ENCODE measurements at regions not wholly inside any gene's neighbourhood (a gene's known extent, or its start where the extent isn't known, plus 50 kb on each side); places are given as distances from the start of the nearest gene placed in this dataset.

DNA sequence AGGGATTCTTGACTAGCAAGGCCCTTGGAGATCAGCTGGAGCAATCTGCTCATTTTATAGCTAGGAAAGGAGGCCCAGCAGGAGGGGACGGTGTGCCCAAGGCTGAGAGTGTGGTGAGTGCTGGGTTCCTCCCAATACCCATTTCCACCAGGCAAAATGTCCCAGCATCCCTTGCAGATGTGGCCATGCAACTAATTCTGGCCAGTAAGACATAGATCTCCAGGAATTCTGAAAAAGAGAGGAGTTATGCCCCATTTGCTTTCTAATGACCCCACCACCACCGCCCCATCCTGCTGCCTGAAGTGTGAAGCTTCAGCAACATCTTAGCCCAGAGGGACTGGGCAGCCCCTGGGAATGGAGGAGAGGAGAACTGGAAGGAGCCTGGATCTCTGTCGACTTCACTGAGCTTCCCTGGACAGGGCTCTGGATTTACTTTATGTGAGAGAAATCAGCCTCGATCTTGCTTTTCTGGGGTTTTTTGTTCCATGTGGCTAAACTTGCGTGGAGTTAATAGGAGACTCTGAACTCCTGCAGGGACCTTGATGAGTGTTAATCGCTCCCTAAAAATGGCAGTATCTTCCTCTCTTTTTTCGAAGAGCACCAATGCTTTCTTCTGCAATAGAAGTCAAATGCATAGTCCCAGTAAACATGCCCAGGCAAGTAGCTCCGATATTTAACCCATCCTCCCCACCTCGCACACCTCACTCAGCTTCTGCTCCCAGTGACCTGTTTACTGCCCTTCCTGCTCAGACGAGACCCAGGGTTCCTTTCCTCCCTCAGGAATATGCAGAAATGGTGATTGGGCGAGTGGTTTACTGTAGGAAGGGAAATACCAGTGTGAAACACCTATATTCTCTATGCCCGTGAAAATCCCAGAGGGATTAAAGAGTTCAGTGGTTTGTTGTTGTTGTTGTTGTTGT, 127.5 kb upstream of the GPR26 start:
- Histone ChIP-seq H3K4me1 (ENCODE audit: control insufficient read depth, insufficient read depth, low read length) (no peaks in the 10 kb centered on the region), H3K36me3 (ENCODE audit: insufficient read depth, low read length) (no peaks in the 10 kb centered on the region), H3K4me3 (ENCODE audit: low read length) (no peak overlapping the region), H3K9me3 (replicated peaks; ENCODE audit: low read length) (no peaks in the 10 kb centered on the region), H3K9ac (ENCODE audit: low read depth, low read length) (no peak overlapping the region), H3K4me2 (ENCODE audit: low read length) (no peak overlapping the region), H3K27me3 (ENCODE audit: control insufficient read depth, insufficient read depth, low read length) (no peaks in the 10 kb centered on the region)

DNA sequence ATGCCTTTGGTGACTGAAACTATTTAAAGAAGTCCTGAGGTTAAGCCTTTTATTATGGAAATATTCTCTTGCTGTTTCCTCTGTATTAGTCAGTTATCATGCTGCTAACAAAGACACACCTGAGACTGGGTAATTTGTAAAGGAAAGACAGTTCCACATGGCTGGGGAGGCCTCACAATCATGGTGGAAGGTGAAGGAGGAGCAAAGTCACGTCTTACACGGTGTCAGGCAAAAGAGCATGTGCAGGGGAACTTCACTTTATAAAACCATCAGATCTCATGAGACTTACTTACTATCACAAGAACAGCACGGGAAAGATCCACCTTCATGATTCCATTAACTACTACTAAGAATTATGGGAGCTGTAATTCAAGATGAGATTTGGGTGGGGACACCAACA, 121.2 kb upstream of the GPR26 start:
- H3K4me3 ChIP-seq (ENCODE audit: low read length), result no peak overlapping the region
- no peaks in the 10 kb centered on the region for H3K4me1 ChIP-seq (ENCODE audit: control insufficient read depth, insufficient read depth, low read length)
- no peaks in the 10 kb centered on the region for H3K27me3 ChIP-seq (ENCODE audit: control insufficient read depth, insufficient read depth, low read length)
- H3K4me2 ChIP-seq (ENCODE audit: low read length), result no peak overlapping the region
- no peaks in the 10 kb centered on the region for H3K9me3 ChIP-seq (replicated peaks; ENCODE audit: low read length)
- H3K36me3 ChIP-seq (ENCODE audit: insufficient read depth, low read length), result no peaks in the 10 kb centered on the region
- H3K9ac ChIP-seq (ENCODE audit: low read depth, low read length), result no peak overlapping the region

DNA sequence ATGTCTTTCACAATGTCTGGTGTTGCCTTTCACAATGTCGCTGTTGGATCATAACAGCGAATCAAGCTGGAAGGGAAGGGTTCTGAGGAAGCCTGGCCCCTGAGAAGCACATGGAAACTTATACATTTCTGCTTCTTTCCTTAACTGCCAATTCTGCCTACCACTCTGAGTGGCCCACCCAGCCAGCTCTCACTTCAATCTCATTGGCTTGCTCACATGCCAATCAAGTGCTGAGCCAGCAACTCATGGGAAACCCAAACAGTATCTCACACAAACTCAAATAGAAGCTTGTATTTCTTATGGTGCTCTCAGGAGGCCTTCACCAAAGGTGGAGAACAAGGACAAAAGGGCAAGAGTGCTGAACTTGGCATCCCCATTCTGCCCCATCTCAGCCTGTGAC, 117.4 kb upstream of the GPR26 start:
- H3K9me3 ChIP-seq (replicated peaks; ENCODE audit: low read length), result no peaks in the 10 kb centered on the region
- no peak overlapping the region for H3K4me3 ChIP-seq (ENCODE audit: low read length)
- H3K9ac ChIP-seq (ENCODE audit: low read depth, low read length), result no peak overlapping the region
- no peak overlapping the region for H3K4me2 ChIP-seq (ENCODE audit: low read length)
- H3K27me3 ChIP-seq (ENCODE audit: control insufficient read depth, insufficient read depth, low read length), result no peaks in the 10 kb centered on the region
- H3K4me1 ChIP-seq (ENCODE audit: control insufficient read depth, insufficient read depth, low read length), result no peaks in the 10 kb centered on the region
- H3K36me3 ChIP-seq (ENCODE audit: insufficient read depth, low read length), result no peaks in the 10 kb centered on the region

DNA sequence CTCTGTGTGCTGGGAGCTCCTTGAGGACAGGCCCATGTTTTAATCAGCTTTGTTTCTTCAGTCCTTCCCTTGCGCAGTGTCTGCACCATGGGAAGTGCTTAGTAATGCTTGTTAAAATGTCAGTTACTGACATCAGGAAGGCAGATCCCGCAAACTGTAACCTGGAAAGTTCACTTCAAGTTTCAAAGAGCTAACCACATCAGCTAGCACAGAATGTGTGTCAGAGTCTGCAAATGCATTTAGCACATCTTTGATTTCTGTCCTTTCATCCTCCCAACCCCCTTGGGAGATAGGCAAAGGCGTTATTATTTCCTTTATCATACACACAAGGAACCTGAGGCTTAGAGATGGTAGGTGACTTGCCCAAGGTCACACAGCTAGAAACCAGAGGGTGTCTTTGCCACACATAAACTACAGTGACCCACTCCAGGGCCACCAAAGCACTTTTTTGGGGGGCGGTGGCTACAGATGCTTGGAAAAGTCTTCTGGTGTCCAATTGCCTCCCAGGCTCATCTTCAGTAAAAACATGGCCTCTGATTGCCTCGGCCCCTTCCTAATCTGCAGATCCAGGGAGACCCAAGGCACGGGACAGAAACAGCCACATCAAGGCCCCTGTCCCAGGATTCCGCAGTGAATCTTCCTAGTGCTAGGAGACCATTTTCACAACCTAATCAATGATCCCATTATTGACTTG, 116.2 kb upstream of the GPR26 start:
- Histone ChIP-seq H3K4me3 (ENCODE audit: low read length) (no peak overlapping the region), H3K27me3 (ENCODE audit: control insufficient read depth, insufficient read depth, low read length) (no peaks in the 10 kb centered on the region), H3K4me2 (ENCODE audit: low read length) (no peak overlapping the region), H3K9me3 (replicated peaks; ENCODE audit: low read length) (no peaks in the 10 kb centered on the region), H3K4me1 (ENCODE audit: control insufficient read depth, insufficient read depth, low read length) (no peaks in the 10 kb centered on the region), H3K9ac (ENCODE audit: low read depth, low read length) (no peak overlapping the region), H3K36me3 (ENCODE audit: insufficient read depth, low read length) (no peaks in the 10 kb centered on the region)

DNA sequence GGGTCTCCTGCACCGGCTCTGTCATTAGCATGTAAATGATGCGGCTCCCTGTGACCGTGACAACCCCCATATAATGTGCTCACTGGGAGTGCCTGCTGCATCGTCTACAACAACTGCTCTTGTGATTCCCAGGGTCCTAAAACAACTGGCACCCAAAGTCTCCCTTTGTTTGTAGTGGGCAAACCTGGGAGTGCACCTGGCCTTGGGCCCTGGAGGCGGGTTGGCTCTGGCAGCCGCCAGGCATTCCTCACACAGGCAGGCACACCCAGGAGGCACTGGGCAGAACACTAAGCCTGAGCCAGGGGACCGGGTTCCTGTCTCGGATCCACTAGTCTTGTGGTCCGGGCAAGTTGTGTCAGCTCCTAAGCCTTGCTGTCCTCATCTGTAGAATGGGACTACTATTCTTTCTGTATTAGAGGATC, 115.5 kb upstream of the GPR26 start:
- no peak overlapping the region for H3K4me3 ChIP-seq (ENCODE audit: low read length)
- no peak overlapping the region for H3K4me2 ChIP-seq (ENCODE audit: low read length)
- H3K27me3 ChIP-seq (ENCODE audit: control insufficient read depth, insufficient read depth, low read length), result no peaks in the 10 kb centered on the region
- H3K36me3 ChIP-seq (ENCODE audit: insufficient read depth, low read length), result no peaks in the 10 kb centered on the region
- no peaks in the 10 kb centered on the region for H3K4me1 ChIP-seq (ENCODE audit: control insufficient read depth, insufficient read depth, low read length)
- no peak overlapping the region for H3K9ac ChIP-seq (ENCODE audit: low read depth, low read length)
- H3K9me3 ChIP-seq (replicated peaks; ENCODE audit: low read length), result no peaks in the 10 kb centered on the region

DNA sequence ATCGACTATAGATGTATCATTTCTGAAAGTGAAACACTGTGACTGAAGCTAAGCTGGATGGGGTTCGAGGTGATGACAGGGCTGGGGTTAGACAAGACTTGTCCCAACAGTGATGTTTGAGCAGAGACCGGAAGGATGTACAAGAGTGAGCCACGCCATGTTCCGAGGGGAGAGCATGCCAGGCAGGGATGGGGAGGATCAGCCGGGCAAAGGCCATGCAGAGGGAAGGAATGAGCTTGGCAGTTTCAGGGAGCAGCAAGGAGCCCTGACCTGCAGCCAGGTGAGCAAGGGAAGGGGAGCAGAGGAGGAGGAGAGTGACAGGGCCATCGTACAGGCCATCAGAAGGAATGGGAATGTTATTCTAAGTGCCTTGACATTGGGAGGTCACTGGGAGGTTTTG, 114.9 kb upstream of the GPR26 start:
- no peaks in the 10 kb centered on the region for H3K27me3 ChIP-seq (ENCODE audit: control insufficient read depth, insufficient read depth, low read length)
- H3K4me1 ChIP-seq (ENCODE audit: control insufficient read depth, insufficient read depth, low read length), result no peaks in the 10 kb centered on the region
- H3K4me2 ChIP-seq (ENCODE audit: low read length), result no peak overlapping the region
- no peak overlapping the region for H3K4me3 ChIP-seq (ENCODE audit: low read length)
- no peak overlapping the region for H3K9ac ChIP-seq (ENCODE audit: low read depth, low read length)
- no peaks in the 10 kb centered on the region for H3K9me3 ChIP-seq (replicated peaks; ENCODE audit: low read length)
- H3K36me3 ChIP-seq (ENCODE audit: insufficient read depth, low read length), result no peaks in the 10 kb centered on the region

DNA sequence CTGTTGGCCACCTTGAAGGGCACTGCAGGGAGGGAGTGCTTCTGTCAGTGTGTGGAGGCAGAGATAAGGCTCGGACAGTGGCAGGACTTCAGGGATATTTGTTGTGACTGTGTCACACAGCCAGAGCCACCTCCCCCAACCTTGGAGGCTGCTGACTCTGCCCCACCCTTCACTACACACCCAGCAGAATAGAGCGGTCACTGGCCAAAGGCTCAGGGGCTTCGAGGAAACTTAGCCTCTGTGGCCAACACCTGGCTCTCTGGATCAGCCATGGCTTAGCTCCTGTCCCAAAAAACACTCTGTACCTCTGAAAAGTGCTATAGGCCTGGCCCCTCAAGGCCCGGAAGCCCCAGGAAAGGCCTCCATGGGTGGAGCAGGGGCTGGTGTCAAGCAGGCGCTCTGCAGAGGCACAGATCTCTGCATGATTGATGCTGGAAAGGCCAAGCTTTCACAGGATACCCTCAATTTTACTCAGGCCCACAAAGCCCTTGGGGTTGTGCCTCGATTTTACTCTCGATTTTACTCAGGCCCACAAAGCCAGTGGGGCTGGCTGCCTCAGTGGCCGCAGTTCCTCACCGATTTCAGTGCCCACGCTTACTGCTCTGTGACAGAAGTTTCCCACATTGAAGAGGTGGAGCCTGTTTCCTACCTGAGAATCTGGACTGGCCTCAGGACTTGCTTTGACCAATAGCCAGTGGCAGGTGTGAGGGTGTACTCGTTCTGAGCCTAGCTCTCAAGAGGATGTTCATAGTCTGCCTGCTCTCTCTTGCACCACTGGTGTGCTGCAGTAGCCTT, 113.2 kb upstream of the GPR26 start:
- no peak overlapping the region for H3K9ac ChIP-seq (ENCODE audit: low read depth, low read length)
- no peak overlapping the region for H3K4me3 ChIP-seq (ENCODE audit: low read length)
- H3K4me1 ChIP-seq (ENCODE audit: control insufficient read depth, insufficient read depth, low read length), result no peaks in the 10 kb centered on the region

DNA sequence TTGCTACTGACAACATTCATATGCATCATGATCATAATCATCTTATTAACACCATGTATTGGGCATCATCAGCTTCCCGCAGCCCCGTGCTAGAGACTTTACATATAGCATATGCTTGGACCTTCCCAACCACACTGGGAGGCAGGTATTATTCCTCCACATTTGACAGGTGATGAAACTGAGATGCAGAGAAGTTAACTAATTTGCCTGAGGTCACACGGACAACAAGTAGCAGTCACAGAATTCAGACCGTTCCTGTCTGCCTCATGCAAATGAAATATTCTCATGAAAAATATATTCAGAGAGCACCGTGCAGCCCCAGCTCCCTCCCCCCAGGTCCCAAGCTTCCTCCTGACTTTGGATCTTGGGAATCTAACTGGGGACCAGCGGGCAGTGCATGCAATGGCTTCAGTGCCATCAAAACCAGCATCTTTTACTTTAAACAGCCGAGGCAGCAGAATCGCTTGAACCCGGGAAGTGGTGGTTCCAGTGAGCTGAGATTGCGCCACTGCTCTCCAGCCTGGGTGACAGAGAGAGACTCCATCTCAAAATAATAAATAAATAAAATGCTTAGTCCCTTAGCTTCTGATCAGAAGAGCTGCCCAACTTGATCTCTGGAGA, 112.2 kb upstream of the GPR26 start:
- Histone ChIP-seq H3K4me3 (ENCODE audit: low read length) (no peak overlapping the region), H3K36me3 (ENCODE audit: insufficient read depth, low read length) (no peaks in the 10 kb centered on the region), H3K27me3 (ENCODE audit: control insufficient read depth, insufficient read depth, low read length) (no peaks in the 10 kb centered on the region), H3K4me2 (ENCODE audit: low read length) (no peak overlapping the region), H3K4me1 (ENCODE audit: control insufficient read depth, insufficient read depth, low read length) (no peaks in the 10 kb centered on the region), H3K9me3 (replicated peaks; ENCODE audit: low read length) (no peaks in the 10 kb centered on the region), H3K9ac (ENCODE audit: low read depth, low read length) (no peak overlapping the region)

More for the DNA sequence above, 113.2 kb upstream of the GPR26 start:
- Histone ChIP-seq H3K27me3 (ENCODE audit: control insufficient read depth, insufficient read depth, low read length) (no peaks in the 10 kb centered on the region), H3K9me3 (replicated peaks; ENCODE audit: low read length) (no peaks in the 10 kb centered on the region), H3K36me3 (ENCODE audit: insufficient read depth, low read length) (no peaks in the 10 kb centered on the region), H3K4me2 (ENCODE audit: low read length) (no peak overlapping the region)

DNA sequence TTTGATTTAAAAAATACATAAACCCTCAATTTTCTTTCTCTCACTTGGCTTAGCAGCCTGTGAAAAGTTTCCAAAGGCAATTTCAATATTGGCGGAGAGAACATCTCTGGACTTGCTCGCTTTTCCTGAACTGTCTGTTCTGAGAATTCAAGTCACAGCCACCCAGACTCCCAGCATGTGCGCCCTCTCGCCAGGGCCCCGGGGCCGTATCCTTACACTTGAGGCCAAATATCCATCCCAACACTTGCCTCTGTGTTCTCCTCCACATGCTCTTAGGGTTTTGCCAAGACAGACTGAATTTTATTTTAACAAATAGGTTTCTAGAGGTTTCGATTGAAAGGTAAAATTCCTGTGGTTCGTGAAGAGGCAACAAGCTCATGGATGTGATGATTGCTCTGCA, 111.5 kb upstream of the GPR26 start:
- no peak overlapping the region for H3K9ac ChIP-seq (ENCODE audit: low read depth, low read length)

DNA sequence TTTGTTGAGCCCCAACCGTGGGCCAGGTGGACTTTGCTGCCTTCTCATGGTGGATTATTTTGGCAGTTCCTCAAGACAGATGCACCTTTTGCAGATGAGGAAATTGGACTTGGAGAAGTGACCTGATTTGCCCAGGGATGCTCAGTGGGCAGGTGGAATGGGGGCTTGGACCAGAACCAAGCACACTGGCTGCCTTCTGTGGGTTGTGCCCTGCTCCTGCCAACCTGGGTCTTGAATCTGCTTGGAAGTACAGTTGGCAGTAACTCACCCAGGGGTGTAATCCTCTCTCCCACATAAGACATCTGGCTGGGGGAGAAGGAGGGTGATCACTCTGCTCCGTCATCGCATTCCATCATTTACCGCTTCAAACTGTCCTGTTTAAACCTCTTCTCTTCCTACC, 110.5 kb upstream of the GPR26 start:
- H3K4me1 ChIP-seq (ENCODE audit: control insufficient read depth, insufficient read depth, low read length), result no peaks in the 10 kb centered on the region
- H3K27me3 ChIP-seq (ENCODE audit: control insufficient read depth, insufficient read depth, low read length), result no peaks in the 10 kb centered on the region
- no peak overlapping the region for H3K4me2 ChIP-seq (ENCODE audit: low read length)
- no peaks in the 10 kb centered on the region for H3K9me3 ChIP-seq (replicated peaks; ENCODE audit: low read length)
- no peak overlapping the region for H3K9ac ChIP-seq (ENCODE audit: low read depth, low read length)
- H3K4me3 ChIP-seq (ENCODE audit: low read length), result no peak overlapping the region
- H3K36me3 ChIP-seq (ENCODE audit: insufficient read depth, low read length), result no peaks in the 10 kb centered on the region

More for the DNA sequence above, 111.5 kb upstream of the GPR26 start:
- H3K27me3 ChIP-seq (ENCODE audit: control insufficient read depth, insufficient read depth, low read length), result no peaks in the 10 kb centered on the region
- no peak overlapping the region for H3K4me3 ChIP-seq (ENCODE audit: low read length)
- no peaks in the 10 kb centered on the region for H3K4me1 ChIP-seq (ENCODE audit: control insufficient read depth, insufficient read depth, low read length)
- H3K36me3 ChIP-seq (ENCODE audit: insufficient read depth, low read length), result no peaks in the 10 kb centered on the region
- H3K9me3 ChIP-seq (replicated peaks; ENCODE audit: low read length), result no peaks in the 10 kb centered on the region
- no peak overlapping the region for H3K4me2 ChIP-seq (ENCODE audit: low read length)

DNA sequence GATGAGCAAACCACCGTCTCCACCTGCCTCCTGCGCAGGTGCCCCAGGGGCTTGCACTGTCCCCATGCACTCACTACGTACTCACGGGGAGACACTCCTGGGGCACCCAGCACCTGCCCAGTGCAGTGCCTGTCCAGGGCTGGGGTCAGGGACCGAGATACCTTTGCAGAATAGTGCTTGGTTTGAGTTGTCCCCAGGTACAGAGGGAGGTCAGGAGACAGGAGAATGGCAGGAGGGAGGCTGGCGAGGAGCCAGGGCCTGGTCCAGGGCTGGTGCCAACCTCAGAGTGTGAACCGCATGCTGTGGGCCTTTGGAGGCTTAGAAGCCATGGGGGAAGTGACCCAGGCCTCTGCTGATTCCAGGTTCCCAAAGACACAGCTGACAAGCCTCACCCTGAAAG, 110.1 kb upstream of the GPR26 start:
- no peaks in the 10 kb centered on the region for H3K36me3 ChIP-seq (ENCODE audit: insufficient read depth, low read length)
- H3K4me1 ChIP-seq (ENCODE audit: control insufficient read depth, insufficient read depth, low read length), result no peaks in the 10 kb centered on the region
- no peak overlapping the region for H3K9ac ChIP-seq (ENCODE audit: low read depth, low read length)
- no peak overlapping the region for H3K4me2 ChIP-seq (ENCODE audit: low read length)
- H3K4me3 ChIP-seq (ENCODE audit: low read length), result no peak overlapping the region
- H3K9me3 ChIP-seq (replicated peaks; ENCODE audit: low read length), result no peaks in the 10 kb centered on the region
- no peaks in the 10 kb centered on the region for H3K27me3 ChIP-seq (ENCODE audit: control insufficient read depth, insufficient read depth, low read length)
